ENCODE measurements at regions not wholly inside any gene's neighbourhood (a gene's known extent, or its start where the extent isn't known, plus 50 kb on each side); places are given as distances from the start of the nearest gene placed in this dataset.

GRCh38 chr4:27668001-27668400 is 807.4 kb downstream of the STIM2 start:
- TF ChIP-seq, protein P1, sequence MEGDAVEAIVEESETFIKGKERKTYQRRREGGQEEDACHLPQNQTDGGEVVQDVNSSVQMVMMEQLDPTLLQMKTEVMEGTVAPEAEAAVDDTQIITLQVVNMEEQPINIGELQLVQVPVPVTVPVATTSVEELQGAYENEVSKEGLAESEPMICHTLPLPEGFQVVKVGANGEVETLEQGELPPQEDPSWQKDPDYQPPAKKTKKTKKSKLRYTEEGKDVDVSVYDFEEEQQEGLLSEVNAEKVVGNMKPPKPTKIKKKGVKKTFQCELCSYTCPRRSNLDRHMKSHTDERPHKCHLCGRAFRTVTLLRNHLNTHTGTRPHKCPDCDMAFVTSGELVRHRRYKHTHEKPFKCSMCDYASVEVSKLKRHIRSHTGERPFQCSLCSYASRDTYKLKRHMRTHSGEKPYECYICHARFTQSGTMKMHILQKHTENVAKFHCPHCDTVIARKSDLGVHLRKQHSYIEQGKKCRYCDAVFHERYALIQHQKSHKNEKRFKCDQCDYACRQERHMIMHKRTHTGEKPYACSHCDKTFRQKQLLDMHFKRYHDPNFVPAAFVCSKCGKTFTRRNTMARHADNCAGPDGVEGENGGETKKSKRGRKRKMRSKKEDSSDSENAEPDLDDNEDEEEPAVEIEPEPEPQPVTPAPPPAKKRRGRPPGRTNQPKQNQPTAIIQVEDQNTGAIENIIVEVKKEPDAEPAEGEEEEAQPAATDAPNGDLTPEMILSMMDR (IDR thresholded peaks at IDR 0.05) = no peak
- no peak for TF ChIP-seq ZFX (IDR thresholded peaks at IDR 0.05; ENCODE audit: borderline replicate concordance)
